GM19463 (cell line): ENCODE measurements at regions not wholly inside any gene's neighbourhood (a gene's known extent, or its start where the extent isn't known, plus 50 kb on each side); places are given as distances from the start of the nearest gene placed in this dataset.

Experiments used
- ATAC-seq: cut with Tn5 transposase; IDR thresholded peaks from one replicate; pipeline ENCODE4 v1.9.1; 2021; ENCODE audit warnings: mild to moderate bottlenecking, moderate library complexity; ENCODE audit not compliant: unreplicated experiment

- ATAC-seq = no peak
These were observed 230.9 kb upstream of the CD96 start for GRCh38 chr3:111311126-111311525.

- ATAC-seq = peak; percentile 88
These were observed 230.2 kb upstream of the CD96 start for GRCh38 chr3:111311709-111312235.

- no peak for ATAC-seq
These were observed 227.7 kb upstream of the CD96 start for GRCh38 chr3:111314181-111314873.

- ATAC-seq = no peak
These were observed 227.1 kb upstream of the CD96 start for GRCh38 chr3:111314898-111315297.

GRCh38 chr3:111315930-111316587 lies 225.9 kb upstream of the CD96 start:
- no peak for ATAC-seq

- no peak for ATAC-seq
These were observed 223.7 kb upstream of the CD96 start for GRCh38 chr3:111318289-111318688.

- ATAC-seq = peak; percentile 43
These were observed 222.4 kb upstream of the CD96 start for GRCh38 chr3:111319598-111319997.

- ATAC-seq = no peak
These were observed 220.2 kb upstream of the CD96 start for GRCh38 chr3:111321786-111322185.

GRCh38 chr3:111323019-111323418 lies 219.0 kb upstream of the CD96 start:
- no peak for ATAC-seq

GRCh38 chr3:111324151-111324550 lies 217.8 kb upstream of the CD96 start:
- no peak for ATAC-seq

- ATAC-seq = peak; percentile 51
These were observed 217.4 kb upstream of the CD96 start for GRCh38 chr3:111324645-111325044.

- ATAC-seq = peak; percentile 0
These were observed 216.8 kb upstream of the CD96 start for GRCh38 chr3:111325160-111325718.

GRCh38 chr3:111326144-111326995 lies 215.6 kb upstream of the CD96 start:
- ATAC-seq = peak; percentile 49

- ATAC-seq = no peak
These were observed 210.7 kb upstream of the CD96 start for GRCh38 chr3:111331306-111331705.

- no peak for ATAC-seq
These were observed 210.1 kb upstream of the CD96 start for GRCh38 chr3:111331912-111332311.

- ATAC-seq = no peak
These were observed 209.4 kb upstream of the CD96 start for GRCh38 chr3:111332488-111333080.

- ATAC-seq = no peak
These were observed 208.4 kb upstream of the CD96 start for GRCh38 chr3:111333642-111334041.

- peak; percentile 68 for ATAC-seq
These were observed 206.3 kb upstream of the CD96 start for GRCh38 chr3:111335512-111336303.

GRCh38 chr3:111336511-111336910 lies 205.5 kb upstream of the CD96 start:
- peak; percentile 43 for ATAC-seq
